ENCODE measurements at regions not wholly inside any gene's neighbourhood (a gene's known extent, or its start where the extent isn't known, plus 50 kb on each side); places are given as distances from the start of the nearest gene placed in this dataset.

GRCh38 chr5:29720954-29721353 is 1472.5 kb upstream of the CDH6 start:
- Histone ChIP-seq H4K20me1 (ENCODE audit: insufficient read depth) (no peaks in the 10 kb centered on the region), H3K27me3 (ENCODE audit: insufficient read depth, low read depth) (no peaks in the 10 kb centered on the region), H2AFZ (ENCODE audit: low read depth) (no peak overlapping the region), H3K36me3 (ENCODE audit: insufficient read depth) (no peaks in the 10 kb centered on the region), H3K4me1 (ENCODE audit: low read depth, poor library complexity, severe bottlenecking) (no peaks in the 10 kb centered on the region), H3K4me2 (no peak overlapping the region), H3K27ac (no peak overlapping the region), H3K9ac (no peak overlapping the region), H3K4me3 (IDR thresholded peaks at IDR 0.05; ENCODE audit: insufficient read depth, low read depth, low read length) (no peak overlapping the region), H3K79me2 (ENCODE audit: insufficient read depth, low read depth) (no peaks in the 10 kb centered on the region)
- no peak for TF ChIP-seq CTCF (conservative IDR thresholded peaks at IDR 0.05; ENCODE audit: low read depth, low read length)

GRCh38 chr5:29719171-29719570 is 1474.3 kb upstream of the CDH6 start:
- Histone ChIP-seq H3K27ac (no peak overlapping the region), H3K36me3 (ENCODE audit: insufficient read depth) (no peaks in the 10 kb centered on the region), H3K4me1 (ENCODE audit: low read depth, poor library complexity, severe bottlenecking) (no peaks in the 10 kb centered on the region), H3K4me3 (IDR thresholded peaks at IDR 0.05; ENCODE audit: insufficient read depth, low read depth, low read length) (no peak overlapping the region), H3K27me3 (ENCODE audit: insufficient read depth, low read depth) (no peaks in the 10 kb centered on the region), H2AFZ (ENCODE audit: low read depth) (no peak overlapping the region), H3K4me2 (no peak overlapping the region), H4K20me1 (ENCODE audit: insufficient read depth) (no peaks in the 10 kb centered on the region), H3K9ac (no peak overlapping the region), H3K79me2 (ENCODE audit: insufficient read depth, low read depth) (no peaks in the 10 kb centered on the region)
- no peak for TF ChIP-seq CTCF (conservative IDR thresholded peaks at IDR 0.05; ENCODE audit: low read depth, low read length)

- Histone ChIP-seq H3K27me3 (ENCODE audit: insufficient read depth, low read depth) (no peaks in the 10 kb centered on the region), H3K4me1 (ENCODE audit: low read depth, poor library complexity, severe bottlenecking) (no peaks in the 10 kb centered on the region), H3K4me2 (no peak overlapping the region), H4K20me1 (ENCODE audit: insufficient read depth) (no peaks in the 10 kb centered on the region), H3K4me3 (IDR thresholded peaks at IDR 0.05; ENCODE audit: insufficient read depth, low read depth, low read length) (no peak overlapping the region), H3K79me2 (ENCODE audit: insufficient read depth, low read depth) (no peaks in the 10 kb centered on the region), H3K36me3 (ENCODE audit: insufficient read depth) (no peaks in the 10 kb centered on the region), H3K27ac (no peak overlapping the region), H3K9ac (no peak overlapping the region), H2AFZ (ENCODE audit: low read depth) (no peak overlapping the region)
- TF ChIP-seq CTCF (conservative IDR thresholded peaks at IDR 0.05; ENCODE audit: low read depth, low read length) = no peak
These were observed 1478.3 kb upstream of the CDH6 start for GRCh38 chr5:29715167-29715566.

GRCh38 chr5:29702875-29703274 is 1490.6 kb upstream of the CDH6 start:
- Histone ChIP-seq H3K4me2 (no peak overlapping the region), H4K20me1 (ENCODE audit: insufficient read depth) (no peaks in the 10 kb centered on the region), H3K79me2 (ENCODE audit: insufficient read depth, low read depth) (no peaks in the 10 kb centered on the region), H3K27me3 (ENCODE audit: insufficient read depth, low read depth) (no peaks in the 10 kb centered on the region), H2AFZ (ENCODE audit: low read depth) (no peak overlapping the region), H3K36me3 (ENCODE audit: insufficient read depth) (no peaks in the 10 kb centered on the region), H3K4me1 (ENCODE audit: low read depth, poor library complexity, severe bottlenecking) (no peaks in the 10 kb centered on the region), H3K27ac (no peak overlapping the region), H3K4me3 (IDR thresholded peaks at IDR 0.05; ENCODE audit: insufficient read depth, low read depth, low read length) (no peak overlapping the region), H3K9ac (no peak overlapping the region)
- TF ChIP-seq CTCF (conservative IDR thresholded peaks at IDR 0.05; ENCODE audit: low read depth, low read length) = no peak

- TF ChIP-seq CTCF (conservative IDR thresholded peaks at IDR 0.05; ENCODE audit: low read depth, low read length) = no peak
- H3K27me3 ChIP-seq (ENCODE audit: insufficient read depth, low read depth) = no peaks in the 10 kb centered on the region
These were observed 1491.9 kb upstream of the CDH6 start for GRCh38 chr5:29701600-29701999.

More at GRCh38 chr5:29701600-29701999, 1491.9 kb upstream of the CDH6 start:
- Histone ChIP-seq H3K27ac (no peak overlapping the region), H3K4me3 (IDR thresholded peaks at IDR 0.05; ENCODE audit: insufficient read depth, low read depth, low read length) (no peak overlapping the region), H2AFZ (ENCODE audit: low read depth) (no peak overlapping the region), H3K79me2 (ENCODE audit: insufficient read depth, low read depth) (no peaks in the 10 kb centered on the region), H3K4me1 (ENCODE audit: low read depth, poor library complexity, severe bottlenecking) (no peaks in the 10 kb centered on the region), H3K4me2 (no peak overlapping the region), H3K36me3 (ENCODE audit: insufficient read depth) (no peaks in the 10 kb centered on the region), H4K20me1 (ENCODE audit: insufficient read depth) (no peaks in the 10 kb centered on the region), H3K9ac (no peak overlapping the region)
